ENCODE measurements at regions not wholly inside any gene's neighbourhood (a gene's known extent, or its start where the extent isn't known, plus 50 kb on each side); places are given as distances from the start of the nearest gene placed in this dataset.

DNA sequence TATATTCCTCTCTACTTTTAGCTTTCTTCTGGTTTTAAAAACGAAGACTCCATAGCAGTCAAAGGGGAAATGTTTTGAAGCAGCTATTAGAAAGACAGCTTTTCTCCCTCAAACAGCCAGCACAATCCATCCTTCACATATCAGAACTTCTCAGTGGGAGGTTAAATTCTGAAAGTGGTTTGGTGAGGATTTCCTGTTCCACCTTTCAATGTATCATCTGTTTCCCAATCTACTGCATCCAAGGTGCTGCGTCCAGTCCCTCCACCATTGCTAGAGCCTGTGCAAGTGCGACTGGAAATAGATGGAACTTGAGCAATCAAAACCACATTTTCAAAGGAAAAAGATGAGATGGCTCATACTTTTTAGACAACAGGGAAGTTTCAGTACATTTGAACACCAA lies 508.3 kb upstream of the ARID1B start:
- WGBS: 78% methylated on average over 3 of the region's 3 CpGs
- Histone ChIP-seq H3K27me3 (no peaks in the 10 kb centered on the region), H3K36me3 (no peaks in the 10 kb centered on the region), H3K27ac (replicated peaks in 1 of 4) (no peak overlapping the region), H3K4me1 (no peaks in the 10 kb centered on the region), H3K4me3 (no peak overlapping the region), H3K9me3 (no peaks in the 10 kb centered on the region)
- no peak for TF ChIP-seq CTCF (IDR thresholded peaks at IDR 0.05)
- TF ChIP-seq EP300 (IDR thresholded peaks at IDR 0.05): no peak
- TF ChIP-seq POLR2AphosphoS5 (IDR thresholded peaks at IDR 0.05): no peak
- TF ChIP-seq POLR2A (IDR thresholded peaks at IDR 0.05; ENCODE audit: low read depth): no peak
- intact Hi-C loops (cut with DNase I): no loop called here
- DNase-seq (ENCODE audit: extremely low spot score): no peak

DNA sequence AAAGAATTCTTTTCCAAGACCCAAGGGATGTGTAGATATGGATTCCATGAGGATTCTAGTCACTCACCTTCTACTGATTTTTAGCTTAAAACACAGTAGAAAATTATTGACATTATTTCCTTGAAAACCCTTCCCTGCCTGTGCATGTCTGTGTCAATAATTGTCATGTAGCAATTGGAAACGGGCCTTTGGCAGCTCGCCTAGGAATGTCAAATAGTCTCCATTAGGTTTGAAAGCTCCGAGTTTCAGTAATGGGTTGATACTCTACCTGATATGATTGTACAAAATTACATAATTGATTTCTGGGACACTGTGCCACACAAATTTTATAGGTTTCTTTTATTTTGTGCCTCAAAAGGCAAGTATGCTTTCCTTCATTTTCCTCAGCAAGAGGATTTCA lies 515.2 kb upstream of the ARID1B start:
- intact Hi-C loops (cut with DNase I): no loop called here
- 68% methylated on average over 3 of the region's 3 CpGs for WGBS

DNA sequence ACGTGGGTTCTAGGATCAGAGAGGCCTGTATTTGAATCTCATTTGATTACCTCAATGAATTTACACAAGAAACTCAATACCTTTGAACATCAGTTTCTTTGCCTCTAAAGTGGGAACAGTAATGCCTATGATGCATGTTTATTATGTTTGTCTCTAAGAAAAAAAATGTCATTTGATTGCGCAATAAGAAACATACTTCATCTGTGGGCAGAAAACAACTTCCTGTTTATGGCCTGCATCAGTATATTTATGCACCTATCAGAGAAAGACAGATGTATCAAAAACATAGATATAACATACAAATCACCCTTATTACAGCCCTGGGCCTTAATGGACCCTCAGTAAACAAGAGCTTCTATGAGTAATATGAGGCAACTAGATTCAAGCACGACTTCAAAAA lies 516.4 kb upstream of the ARID1B start:
- no peak for DNase-seq (ENCODE audit: extremely low spot score)
- TF ChIP-seq EP300 (IDR thresholded peaks at IDR 0.05) (no peak), POLR2A (IDR thresholded peaks at IDR 0.05; ENCODE audit: low read depth) (no peak), CTCF (IDR thresholded peaks at IDR 0.05) (no peak), POLR2AphosphoS5 (IDR thresholded peaks at IDR 0.05) (no peak)
- H3K27me3 ChIP-seq: no peaks in the 10 kb centered on the region
- intact Hi-C loops (cut with DNase I): no loop called here
- 90% methylated on average over 3 of the region's 3 CpGs for WGBS
- H3K4me3 ChIP-seq: no peak overlapping the region
- H3K4me1 ChIP-seq: no peaks in the 10 kb centered on the region
- no peak overlapping the region for H3K27ac ChIP-seq (replicated peaks in 1 of 4)
- H3K36me3 ChIP-seq: no peaks in the 10 kb centered on the region
- H3K9me3 ChIP-seq: no peaks in the 10 kb centered on the region

More for the DNA sequence above, 515.2 kb upstream of the ARID1B start:
- Histone ChIP-seq H3K4me3 (no peak overlapping the region), H3K36me3 (no peaks in the 10 kb centered on the region), H3K9me3 (no peaks in the 10 kb centered on the region), H3K4me1 (no peaks in the 10 kb centered on the region), H3K27ac (replicated peaks in 1 of 4) (no peak overlapping the region), H3K27me3 (no peaks in the 10 kb centered on the region)
- TF ChIP-seq CTCF (IDR thresholded peaks at IDR 0.05): no peak
- no peak for TF ChIP-seq POLR2AphosphoS5 (IDR thresholded peaks at IDR 0.05)
- TF ChIP-seq POLR2A (IDR thresholded peaks at IDR 0.05; ENCODE audit: low read depth): no peak
- TF ChIP-seq EP300 (IDR thresholded peaks at IDR 0.05): no peak
- no peak for DNase-seq (ENCODE audit: extremely low spot score)

GRCh38 chr6:156258981-156259380 lies 518.2 kb upstream of the ARID1B start:
- DNase-seq (ENCODE audit: extremely low spot score): no peak
- WGBS: 97% methylated on average over 3 of the region's 3 CpGs
- no peak overlapping the region for H3K4me3 ChIP-seq
- no peaks in the 10 kb centered on the region for H3K4me1 ChIP-seq
- H3K27ac ChIP-seq (replicated peaks in 1 of 4): no peak overlapping the region
- intact Hi-C loops (cut with DNase I): no loop called here
- no peaks in the 10 kb centered on the region for H3K9me3 ChIP-seq
- no peaks in the 10 kb centered on the region for H3K27me3 ChIP-seq
- TF ChIP-seq EP300 (IDR thresholded peaks at IDR 0.05): no peak
- TF ChIP-seq POLR2A (IDR thresholded peaks at IDR 0.05; ENCODE audit: low read depth): no peak
- no peak for TF ChIP-seq CTCF (IDR thresholded peaks at IDR 0.05)
- no peak for TF ChIP-seq POLR2AphosphoS5 (IDR thresholded peaks at IDR 0.05)
- H3K36me3 ChIP-seq: no peaks in the 10 kb centered on the region

DNA sequence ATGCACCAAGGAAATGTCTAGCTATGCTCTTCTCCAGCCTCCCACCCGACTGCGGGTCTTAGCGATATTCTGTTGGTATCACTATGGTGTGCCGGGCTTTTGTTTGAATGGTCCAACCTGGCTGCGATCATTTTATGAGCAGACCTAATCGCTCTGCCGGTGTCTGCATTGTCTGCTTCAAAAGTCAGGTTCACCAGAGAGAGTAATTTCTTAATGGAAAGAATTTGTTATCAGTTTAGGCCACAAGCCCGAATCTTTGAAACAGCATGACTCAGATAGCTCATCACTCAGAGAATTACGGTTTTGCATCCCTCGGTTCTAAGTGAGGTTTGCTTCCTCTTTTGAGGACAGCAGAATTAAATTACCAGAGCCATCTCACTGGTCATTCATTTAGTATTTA lies 521.0 kb upstream of the ARID1B start:
- intact Hi-C loops (cut with DNase I): no loop called here
- no peak for DNase-seq (ENCODE audit: extremely low spot score)
- H3K4me1 ChIP-seq: no peaks in the 10 kb centered on the region
- H3K9me3 ChIP-seq: no peaks in the 10 kb centered on the region
- no peaks in the 10 kb centered on the region for H3K36me3 ChIP-seq
- no peaks in the 10 kb centered on the region for H3K27me3 ChIP-seq
- no peak overlapping the region for H3K4me3 ChIP-seq
- TF ChIP-seq POLR2AphosphoS5 (IDR thresholded peaks at IDR 0.05): no peak
- TF ChIP-seq EP300 (IDR thresholded peaks at IDR 0.05): no peak
- no peak for TF ChIP-seq POLR2A (IDR thresholded peaks at IDR 0.05; ENCODE audit: low read depth)
- TF ChIP-seq CTCF (IDR thresholded peaks at IDR 0.05): no peak
- WGBS: 86% methylated on average over 10 of the region's 10 CpGs
- H3K27ac ChIP-seq (replicated peaks in 1 of 4): no peak overlapping the region

Measured in esophagus muscularis mucosa (tissue), 4 donors.